Adrenal gland (tissue), 5 donors: ENCODE measurements at regions not wholly inside any gene's neighbourhood (a gene's known extent, or its start where the extent isn't known, plus 50 kb on each side); places are given as distances from the start of the nearest gene placed in this dataset.

Source experiments
- CTCF ChIP-seq, 6 experiments: fragments of 450-650 bp in 4 of 6; fragments of 200-600 bp in 2 of 6; sonication (generic) in 1 of 6; IDR thresholded peaks; 1 replicate in 5 of 6; 2 replicates in 1 of 6; pipeline versions ENCODE4 v1.5.1 to v1.8.0; 2016 to 2021; ENCODE audit warnings: antibody characterized with exemption in 6 of 6, mild to moderate bottlenecking in 2 of 6, moderate library complexity in 1 of 6
- POLR2A ChIP-seq, 2 donors: fragments of 450-650 bp; IDR thresholded peaks; one replicate each; pipeline ENCODE4 v1.6.1; 2017; ENCODE audit warnings: antibody characterized with exemption in 2 of 2, mild to moderate bottlenecking in 2 of 2, moderate library complexity in 1 of 2
- donor health status: DM: no; HTN: no; CAD: no.

GRCh38 chr14:98819132-98819866, 452.7 kb downstream of the BCL11B start:
- no peak for TF ChIP-seq CTCF (IDR thresholded peaks at IDR 0.05)
- no peak for TF ChIP-seq POLR2A (IDR thresholded peaks at IDR 0.05)
